Esophagus muscularis mucosa (tissue), 3 donors: ENCODE measurements at regions not wholly inside any gene's neighbourhood (a gene's known extent, or its start where the extent isn't known, plus 50 kb on each side); places are given as distances from the start of the nearest gene placed in this dataset.

ENCODE experiments used
- CTCF ChIP-seq, 3 experiments: fragments of 200-600 bp in 2 of 3; fragments of 450-650 bp in 1 of 3; sonication (generic) in 2 of 3; IDR thresholded peaks; one replicate each; pipeline ENCODE4 v1.5.1; 2017 to 2019; ENCODE audit warnings: antibody characterized with exemption in 3 of 3, mild to moderate bottlenecking in 2 of 3, moderate library complexity in 1 of 3
- POLR2A ChIP-seq: fragments of 450-650 bp; IDR thresholded peaks from one replicate; pipeline ENCODE4 v1.6.1; 2017; ENCODE audit warnings: antibody characterized with exemption, moderate library complexity, mild to moderate bottlenecking, low read depth
- POLR2AphosphoS5 ChIP-seq, 2 donors: sonication (generic); formaldehyde crosslinking; IDR thresholded peaks; one replicate each; pipeline ENCODE4 v1.6.1; 2017; ENCODE audit warnings: antibody characterized with exemption in 2 of 2

- TF ChIP-seq CTCF (IDR thresholded peaks at IDR 0.05) (no peak), POLR2AphosphoS5 (IDR thresholded peaks at IDR 0.05) (no peak), POLR2A (no peak)
These were observed 1411.1 kb downstream of the KCNT2 start for GRCh38 chr1:195197116-195197515.
